NCI-H510A treated with DMSO at 0.1 percent for 48 hours (cell line): ENCODE measurements at regions not wholly inside any gene's neighbourhood (a gene's known extent, or its start where the extent isn't known, plus 50 kb on each side); places are given as distances from the start of the nearest gene placed in this dataset.
"Not testable (repeated sequence)": the region's sequence is repeated elsewhere in the genome, so short reads cannot be mapped to it uniquely, and the experiment has no call there.

ENCODE experiments used
- DNase-seq: peaks from one replicate; lab custom pipeline; 2025; lab: John Stamatoyannopoulos, UW

- DNase-seq: no peak
Observed at GRCh38 chr2:111620281-111620680, 263.7 kb downstream of the ANAPC1 start.

- no peak for DNase-seq
Observed at GRCh38 chr2:111622859-111623258, 261.1 kb downstream of the ANAPC1 start.

- no peak for DNase-seq
Observed at GRCh38 chr2:111623380-111623779, 260.6 kb downstream of the ANAPC1 start.

GRCh38 chr2:111624411-111625156 is 259.4 kb downstream of the ANAPC1 start:
- DNase-seq: no peak

GRCh38 chr2:111625157-111625537 is 258.8 kb downstream of the ANAPC1 start:
- not testable (repeated sequence) for DNase-seq

GRCh38 chr2:111626037-111626864 is 257.7 kb downstream of the ANAPC1 start:
- DNase-seq: no peak

- no peak for DNase-seq
Observed at GRCh38 chr2:111626865-111627163, 257.2 kb downstream of the ANAPC1 start.

GRCh38 chr2:111627256-111627655 is 256.7 kb downstream of the ANAPC1 start:
- DNase-seq: no peak

- DNase-seq: no peak
Observed at GRCh38 chr2:111628221-111628620, 255.8 kb downstream of the ANAPC1 start.

- no peak for DNase-seq
Observed at GRCh38 chr2:111629983-111630382, 254.0 kb downstream of the ANAPC1 start.

- no peak for DNase-seq
Observed at GRCh38 chr2:111632661-111633060, 251.3 kb downstream of the ANAPC1 start.

GRCh38 chr2:111633189-111633588 is 250.8 kb downstream of the ANAPC1 start:
- DNase-seq: no peak

GRCh38 chr2:111633643-111634042 is 250.3 kb downstream of the ANAPC1 start:
- no peak for DNase-seq

- no peak for DNase-seq
Observed at GRCh38 chr2:111634050-111634794, 249.8 kb downstream of the ANAPC1 start.

GRCh38 chr2:111634995-111635538 is 248.9 kb downstream of the ANAPC1 start:
- no peak for DNase-seq

- DNase-seq: no peak
Observed at GRCh38 chr2:111636905-111637304, 247.1 kb downstream of the ANAPC1 start.

GRCh38 chr2:111638274-111638877 is 245.6 kb downstream of the ANAPC1 start:
- no peak for DNase-seq

- no peak for DNase-seq
Observed at GRCh38 chr2:111640480-111640879, 243.5 kb downstream of the ANAPC1 start.

- DNase-seq: no peak
Observed at GRCh38 chr2:111642586-111643327, 241.2 kb downstream of the ANAPC1 start.

- DNase-seq: no peak
Observed at GRCh38 chr2:111643759-111644158, 240.2 kb downstream of the ANAPC1 start.

GRCh38 chr2:111647359-111647758 is 236.6 kb downstream of the ANAPC1 start:
- no peak for DNase-seq
